ENCODE measurements at regions not wholly inside any gene's neighbourhood (a gene's known extent, or its start where the extent isn't known, plus 50 kb on each side); places are given as distances from the start of the nearest gene placed in this dataset.

DNA sequence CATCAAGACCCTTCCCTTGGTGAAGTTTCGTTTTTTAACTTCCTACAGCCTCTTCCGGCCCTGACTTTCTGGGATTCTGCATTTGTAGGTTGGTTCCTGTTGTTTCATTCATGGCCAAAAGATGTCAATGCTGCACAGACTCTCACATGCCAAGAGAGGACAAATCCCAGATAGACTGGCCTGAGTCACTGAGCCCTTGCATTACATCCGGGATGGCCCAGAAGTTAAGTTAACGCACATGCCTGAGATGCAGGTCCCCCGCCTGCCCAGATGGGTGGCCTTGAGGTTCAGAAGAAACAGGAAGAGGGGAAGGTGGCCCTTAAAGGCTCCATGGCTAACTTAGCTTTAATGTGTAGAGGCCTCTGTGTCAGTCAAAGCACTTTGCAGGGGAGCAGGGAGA is 51.6 kb upstream of the SRGAP3 start:
- no peak for DNase-seq (ENCODE audit: low read depth)

DNA sequence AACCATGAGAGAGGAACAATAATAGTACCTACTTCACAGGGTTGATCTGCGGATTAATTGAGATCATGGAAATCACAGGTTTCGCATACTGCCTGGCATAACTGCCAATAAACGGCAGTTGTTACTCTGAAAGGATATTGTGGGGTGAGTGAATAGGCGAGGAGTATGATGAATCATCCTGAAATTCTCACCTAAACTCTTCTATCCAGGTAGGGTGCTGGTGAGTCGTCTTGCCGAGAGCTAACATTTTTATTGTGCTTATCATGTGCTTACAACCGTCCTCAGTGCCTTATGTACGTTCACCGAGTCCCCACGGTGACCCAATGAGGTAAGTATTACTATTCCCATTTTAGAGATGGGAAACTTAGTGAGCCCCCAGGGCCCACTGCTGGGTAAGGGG is 52.4 kb upstream of the SRGAP3 start:
- DNase-seq (ENCODE audit: low read depth): no peak

DNA sequence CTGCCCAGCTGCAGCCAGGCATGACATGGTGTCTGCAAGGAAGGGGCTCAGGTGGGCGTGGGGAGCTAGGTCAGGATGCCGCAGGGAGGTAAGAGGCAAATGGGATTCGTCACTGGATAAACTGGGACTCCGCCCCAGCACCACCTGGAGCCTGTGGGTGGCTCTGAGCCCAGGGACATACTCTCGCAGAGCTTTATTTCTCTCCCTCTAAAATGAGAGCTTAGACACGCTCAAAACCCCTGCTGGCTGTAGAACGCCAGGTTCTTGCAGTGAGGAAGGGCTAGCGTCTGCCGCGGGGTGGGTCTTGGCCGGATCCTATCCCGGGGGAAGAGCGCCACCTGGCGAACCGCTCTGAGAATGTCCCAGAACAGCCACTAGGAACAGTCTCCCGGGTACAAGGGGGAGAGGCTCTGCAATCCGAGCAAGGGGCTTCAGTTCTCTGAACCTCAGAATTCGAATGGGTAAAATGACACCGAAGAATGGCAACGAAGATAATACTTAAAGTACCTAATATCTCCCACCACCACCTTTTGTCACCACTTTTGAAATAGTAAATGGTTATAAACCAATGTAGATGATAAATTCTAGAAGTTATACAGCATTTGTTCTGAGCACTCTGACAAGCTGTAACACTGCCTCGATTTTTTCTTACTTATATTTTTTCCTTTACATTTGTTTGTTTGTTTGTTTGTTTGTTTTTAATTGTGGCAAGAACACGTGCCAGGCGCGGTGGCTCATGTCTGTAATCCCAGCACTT is 53.2 kb upstream of the SRGAP3 start:
- DNase-seq (ENCODE audit: low read depth): peak; percentile 63

DNA sequence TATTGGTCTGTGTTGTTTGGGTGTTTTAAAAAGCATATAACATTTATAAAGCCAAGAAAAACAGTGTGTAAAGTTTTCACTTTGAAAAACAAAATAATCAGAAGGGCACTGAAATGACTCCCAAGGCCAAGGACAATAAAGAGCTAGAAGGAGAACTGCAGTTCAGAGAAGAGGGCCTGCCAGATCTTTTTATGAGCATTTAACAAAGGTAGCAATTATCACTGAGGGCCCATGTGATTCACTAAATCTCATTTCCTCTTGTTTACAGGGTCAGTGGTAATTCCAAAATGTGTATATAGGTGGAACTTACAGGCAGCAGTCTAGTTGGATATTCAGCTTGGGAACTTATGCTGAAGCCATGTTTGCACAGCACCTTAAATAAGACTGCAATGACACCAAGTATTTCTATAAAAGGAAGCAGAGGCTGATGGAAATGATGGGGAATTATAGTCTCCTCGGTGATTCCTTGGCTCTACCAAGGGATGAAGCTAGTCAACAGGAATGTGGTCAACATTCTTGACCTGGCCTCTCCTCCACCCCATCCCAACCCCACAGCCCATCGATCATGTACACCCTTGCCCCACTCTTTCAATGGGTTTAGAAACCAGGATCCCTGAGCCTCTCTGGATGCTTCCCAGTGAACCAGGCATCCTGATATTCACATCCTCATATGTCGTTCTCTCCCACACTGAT is 54.4 kb upstream of the THUMPD3 start:
- DNase-seq (ENCODE audit: low read depth): no peak

DNA sequence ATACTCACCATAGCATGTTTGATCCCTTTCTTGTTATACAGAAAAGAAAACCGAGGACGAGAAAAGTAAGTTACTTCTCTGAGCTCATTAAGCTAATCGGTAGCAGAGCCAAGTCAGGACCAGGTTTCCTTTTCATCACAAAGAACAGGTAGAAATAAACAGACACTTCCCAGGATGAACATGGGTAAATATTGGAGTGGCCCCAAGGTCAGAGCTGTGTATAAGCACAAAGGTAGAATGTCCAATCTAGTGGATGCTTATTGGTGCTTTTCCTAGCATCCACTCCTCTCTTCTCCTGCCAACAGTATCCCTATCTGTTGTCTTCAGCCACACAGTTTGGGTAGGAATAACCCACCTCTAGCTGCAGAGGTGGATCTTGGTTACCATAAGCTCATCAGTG is 52.8 kb upstream of the THUMPD3 start:
- DNase-seq (ENCODE audit: low read depth): no peak

DNA sequence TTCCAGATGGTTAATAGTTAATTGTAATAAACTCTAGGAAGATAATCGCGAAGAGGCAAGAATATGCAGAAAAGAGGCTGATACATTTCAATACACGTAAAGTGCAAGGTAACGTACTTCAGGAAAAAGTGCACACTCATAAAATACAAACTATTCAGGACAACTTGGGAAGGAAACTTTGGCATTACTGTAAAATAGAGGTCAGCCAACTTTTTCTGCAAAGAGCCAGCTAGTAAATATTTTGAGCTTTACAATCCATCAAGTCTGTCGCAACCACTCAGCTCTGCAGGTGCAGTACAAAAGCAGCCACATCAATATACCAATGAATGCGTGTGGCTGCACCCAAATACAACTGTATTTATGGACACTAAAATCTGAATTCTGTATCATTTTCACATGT is 51.6 kb upstream of the THUMPD3 start:
- no peak for DNase-seq (ENCODE audit: low read depth)
